Choroid plexus epithelial cell (primary cell): ENCODE measurements at regions not wholly inside any gene's neighbourhood (a gene's known extent, or its start where the extent isn't known, plus 50 kb on each side); places are given as distances from the start of the nearest gene placed in this dataset.

Experiments
- DNase-seq: peaks from one replicate; pipeline ENCODE4 v3.0.0-alpha.2; 2010; ENCODE audit warnings: low read depth
- H3K4me3 ChIP-seq: 2 replicates; pipeline ENCODE4 v1.5.1; 2011; ENCODE audit warnings: low read depth, mild to moderate bottlenecking, control low read depth, low read length, moderate library complexity
- TF ChIP-seq, protein P1 (sequence below): conservative IDR thresholded peaks from 2 replicates; pipeline ENCODE4 v1.5.1; 2011; ENCODE audit warnings: low read depth, mild to moderate bottlenecking, control low read depth, inconsistent platforms, low read length, moderate library complexity

DNA sequence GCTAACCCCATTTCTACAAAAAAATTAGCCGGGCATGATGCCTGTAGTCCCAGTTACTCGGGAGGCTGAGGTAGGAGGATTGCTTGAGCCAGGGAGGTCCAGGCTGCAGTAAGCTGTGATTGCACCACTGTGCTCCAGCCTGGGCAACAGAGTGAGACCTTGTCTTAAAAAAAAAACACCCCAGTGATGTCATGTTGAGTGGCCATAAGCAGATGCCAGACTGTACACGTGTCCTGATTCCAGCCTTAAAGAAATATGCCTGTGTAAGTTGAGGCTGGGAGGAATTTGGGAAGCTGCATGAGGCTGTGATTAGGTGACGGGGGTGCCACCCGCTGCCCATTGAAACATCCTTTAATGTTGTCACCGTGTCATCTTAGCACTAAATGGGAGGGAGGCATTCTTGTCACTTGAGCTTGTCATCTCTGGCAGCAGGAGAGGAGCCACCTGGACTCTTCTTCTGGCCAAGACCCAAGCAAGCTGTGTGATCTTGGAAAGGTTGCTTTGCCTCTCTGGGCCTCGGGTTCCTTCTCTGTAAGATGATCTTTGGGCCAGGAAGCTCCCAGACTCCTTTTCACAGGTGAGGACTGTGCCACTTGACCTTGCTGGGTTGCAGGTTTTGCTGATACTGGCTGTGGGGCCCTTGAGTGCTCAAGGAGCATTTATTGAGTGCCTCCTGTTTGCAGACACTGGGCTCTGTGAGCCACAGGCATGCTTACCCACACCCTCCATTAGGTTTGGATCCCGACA lies 98.3 kb upstream of the CIBAR2 start:
- peak; percentile 70 for DNase-seq
- TF ChIP-seq, protein P1, sequence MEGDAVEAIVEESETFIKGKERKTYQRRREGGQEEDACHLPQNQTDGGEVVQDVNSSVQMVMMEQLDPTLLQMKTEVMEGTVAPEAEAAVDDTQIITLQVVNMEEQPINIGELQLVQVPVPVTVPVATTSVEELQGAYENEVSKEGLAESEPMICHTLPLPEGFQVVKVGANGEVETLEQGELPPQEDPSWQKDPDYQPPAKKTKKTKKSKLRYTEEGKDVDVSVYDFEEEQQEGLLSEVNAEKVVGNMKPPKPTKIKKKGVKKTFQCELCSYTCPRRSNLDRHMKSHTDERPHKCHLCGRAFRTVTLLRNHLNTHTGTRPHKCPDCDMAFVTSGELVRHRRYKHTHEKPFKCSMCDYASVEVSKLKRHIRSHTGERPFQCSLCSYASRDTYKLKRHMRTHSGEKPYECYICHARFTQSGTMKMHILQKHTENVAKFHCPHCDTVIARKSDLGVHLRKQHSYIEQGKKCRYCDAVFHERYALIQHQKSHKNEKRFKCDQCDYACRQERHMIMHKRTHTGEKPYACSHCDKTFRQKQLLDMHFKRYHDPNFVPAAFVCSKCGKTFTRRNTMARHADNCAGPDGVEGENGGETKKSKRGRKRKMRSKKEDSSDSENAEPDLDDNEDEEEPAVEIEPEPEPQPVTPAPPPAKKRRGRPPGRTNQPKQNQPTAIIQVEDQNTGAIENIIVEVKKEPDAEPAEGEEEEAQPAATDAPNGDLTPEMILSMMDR, result no peak
- H3K4me3 ChIP-seq, result no peak overlapping the region

DNA sequence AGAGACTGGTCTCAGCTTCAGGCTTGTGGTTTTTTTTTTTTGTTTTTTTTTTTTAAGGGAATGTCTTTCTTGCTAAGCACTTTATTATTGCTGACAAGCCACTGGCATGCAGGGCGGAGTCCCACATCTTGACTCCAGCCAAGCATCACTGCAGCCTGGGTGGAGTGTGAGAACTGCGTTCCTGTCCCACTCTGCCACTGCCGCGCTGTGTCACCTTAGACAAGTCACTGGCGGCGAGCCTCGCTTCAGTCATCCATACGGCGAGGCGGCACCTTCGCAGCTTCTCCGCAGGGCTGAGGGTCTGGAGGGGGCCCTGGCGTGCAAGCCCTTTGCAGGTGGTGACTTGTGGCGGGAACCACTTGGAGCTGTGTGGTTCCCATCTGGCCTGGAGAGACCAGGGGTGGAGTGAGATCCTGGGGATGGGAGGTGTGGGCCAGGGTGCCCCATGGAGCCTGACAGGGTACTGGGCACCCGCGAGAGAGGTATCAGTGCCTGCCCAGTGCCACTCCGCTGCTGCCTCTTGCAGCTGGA lies 99.1 kb upstream of the CIBAR2 start:
- TF ChIP-seq, protein P1, result no peak
- peak; percentile 61 for DNase-seq
- H3K4me3 ChIP-seq, result no peak overlapping the region

DNA sequence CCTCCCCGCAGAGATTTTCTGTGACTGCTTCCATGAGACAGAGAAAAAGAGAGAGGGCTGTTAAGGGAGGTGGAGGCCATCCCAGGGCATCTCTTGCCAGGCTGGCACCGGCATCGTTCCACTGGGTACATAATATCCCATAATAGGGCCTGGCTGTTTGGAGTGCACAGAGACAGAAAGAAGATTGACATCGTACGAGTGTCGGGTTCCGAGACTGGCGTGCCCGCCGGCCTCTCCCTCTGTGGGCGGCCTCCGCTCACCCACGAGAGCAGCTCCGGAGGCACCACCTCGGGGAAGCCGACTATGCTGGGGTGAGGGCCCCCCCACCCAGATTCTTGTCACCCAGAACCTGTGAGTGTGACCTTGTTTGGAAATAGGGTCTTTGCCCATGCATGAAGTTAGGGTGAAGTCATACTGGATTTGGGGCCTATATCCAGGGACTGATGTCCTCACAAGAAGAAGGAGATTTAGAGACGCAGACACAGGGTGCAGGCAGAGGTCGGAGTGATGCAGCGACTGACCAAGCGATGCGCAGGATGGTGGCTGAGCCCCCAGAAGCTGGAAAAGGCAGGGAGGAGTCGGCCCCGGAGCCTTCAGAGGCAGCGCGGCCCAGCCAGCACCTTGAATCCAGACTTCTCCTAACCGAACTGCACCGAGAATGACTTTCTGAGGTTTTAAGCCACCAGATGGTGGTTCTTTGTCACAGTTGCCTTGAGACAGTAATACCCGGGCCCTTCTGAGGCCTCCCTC lies 101.8 kb upstream of the CIBAR2 start:
- TF ChIP-seq, protein P1, result no peak
- no peak overlapping the region for H3K4me3 ChIP-seq
- no peak for DNase-seq

DNA sequence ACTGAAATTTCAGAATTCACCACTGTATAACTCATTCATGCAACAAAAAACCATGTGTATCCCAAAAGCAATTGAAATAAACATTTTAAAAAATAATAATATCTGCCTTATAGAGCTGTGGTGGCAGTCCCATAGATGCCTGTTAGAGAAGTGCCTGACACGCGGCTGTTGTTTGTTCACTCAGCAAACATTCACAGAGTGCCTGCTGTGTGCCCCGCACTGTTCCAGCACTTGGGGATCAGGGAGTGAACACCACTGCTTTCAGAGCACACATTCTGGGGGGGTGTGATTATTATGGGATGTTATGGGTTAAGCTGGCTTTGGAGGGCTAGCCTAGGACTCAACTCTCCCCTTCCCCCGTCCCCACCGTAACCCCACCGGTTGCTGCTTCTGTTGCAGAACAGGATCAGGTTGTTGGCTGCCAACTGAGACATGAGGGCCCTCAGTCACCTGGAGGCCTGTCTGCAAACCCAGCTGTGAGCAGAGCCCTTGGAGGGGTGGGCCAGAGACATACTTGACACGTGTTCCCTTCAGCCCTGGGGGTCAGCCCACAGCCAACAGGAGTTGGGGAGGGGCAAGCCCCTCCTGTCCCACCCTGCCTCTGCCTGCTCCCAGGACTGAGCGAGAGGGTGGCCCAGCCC lies 103.3 kb upstream of the CIBAR2 start:
- TF ChIP-seq, protein P1, result no peak
- DNase-seq, result no peak
- H3K4me3 ChIP-seq, result no peak overlapping the region

DNA sequence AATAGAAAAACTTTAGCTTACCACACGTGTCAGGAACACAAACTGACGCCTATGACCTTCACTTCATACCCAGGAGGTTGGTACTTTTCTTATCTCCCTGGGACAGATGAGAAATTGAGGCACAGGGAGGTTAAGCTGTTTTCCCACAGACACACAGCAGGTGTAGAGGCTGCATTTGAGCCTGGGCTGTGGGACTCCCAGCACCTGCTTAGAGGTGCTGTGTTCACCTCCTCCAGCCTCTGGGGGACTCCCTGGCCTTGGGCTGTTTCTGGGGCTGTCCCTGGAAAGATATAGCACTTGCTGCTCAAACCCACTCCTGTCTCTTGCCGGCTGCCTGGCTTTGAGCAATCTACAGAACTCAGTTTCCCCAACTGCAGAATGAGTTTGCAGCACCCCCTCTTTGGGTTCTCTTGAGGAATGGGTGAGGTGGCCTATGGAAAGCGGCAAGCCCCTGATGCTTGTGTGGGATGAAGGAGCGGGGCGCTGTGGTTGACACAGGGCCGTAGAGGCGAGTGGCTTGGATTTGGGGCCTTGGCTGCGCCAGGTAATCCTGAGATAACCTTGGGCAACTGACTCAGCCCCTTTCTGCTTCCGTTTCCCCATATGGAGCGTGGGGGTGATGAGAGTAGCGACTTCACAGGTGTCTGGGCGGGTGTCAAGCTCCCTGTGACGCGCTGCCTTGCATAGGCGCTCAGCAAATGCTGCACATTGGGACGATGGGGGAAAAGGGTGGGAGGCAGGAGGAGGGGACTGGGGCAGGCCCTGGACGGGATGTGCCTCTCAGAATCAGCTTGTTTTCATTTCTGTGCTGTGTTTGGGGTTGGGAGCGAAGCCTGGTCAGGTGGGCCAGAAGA lies 104.5 kb upstream of the CIBAR2 start:
- no peak for DNase-seq
- no peak overlapping the region for H3K4me3 ChIP-seq
- TF ChIP-seq, protein P1, result no peak

DNA sequence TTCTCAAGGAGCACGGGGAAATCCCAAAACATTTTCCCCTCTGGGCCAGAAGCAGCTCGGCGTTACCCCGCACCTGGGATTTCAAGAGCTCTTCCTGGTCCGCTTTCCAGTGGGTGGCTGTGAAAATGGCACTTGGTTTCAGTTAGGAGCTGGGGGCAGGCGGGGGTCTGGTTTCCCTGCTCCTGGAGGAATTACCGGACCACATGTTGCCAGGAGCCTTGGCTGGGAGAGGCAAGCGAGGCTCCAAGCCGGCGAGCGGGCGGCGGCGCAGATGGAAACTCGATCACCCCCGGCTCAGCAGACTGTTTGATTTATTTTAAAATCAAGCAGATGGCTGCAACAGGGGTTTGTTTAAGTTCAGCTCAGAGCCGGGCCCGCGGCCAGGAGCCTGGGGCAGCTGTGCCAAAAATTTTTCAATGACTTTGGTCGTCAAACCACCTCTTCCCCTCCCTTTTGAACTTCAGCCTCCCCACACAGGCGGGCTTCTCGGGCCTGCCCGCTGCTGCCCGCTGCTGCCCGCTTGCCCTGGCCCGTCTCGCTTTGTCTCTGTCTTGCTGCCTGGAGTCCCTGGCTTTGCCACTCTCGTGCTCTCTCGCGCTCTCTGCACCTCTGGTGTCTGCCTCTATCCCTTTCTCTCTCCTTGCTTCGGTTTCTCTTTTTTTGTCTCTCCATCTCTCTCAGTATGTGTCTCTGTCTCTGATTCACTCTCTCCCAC lies 108.0 kb upstream of the CIBAR2 start:
- DNase-seq, result peak; percentile 77

More for the DNA sequence above, 108.0 kb upstream of the CIBAR2 start:
- TF ChIP-seq, protein P1, result no peak
- peak overlapping the region; percentile 35 for H3K4me3 ChIP-seq
